Common myeloid progenitor, CD34-positive (primary cell): ENCODE measurements at regions not wholly inside any gene's neighbourhood (a gene's known extent, or its start where the extent isn't known, plus 50 kb on each side); places are given as distances from the start of the nearest gene placed in this dataset.

ENCODE experiments used
- CTCF ChIA-PET: fragments of 350-600 bp; sonication (Branson Sonifier 250); formaldehyde crosslinking; loops from one replicate; lab custom pipeline; 2021; ENCODE audit warnings: antibody characterized with exemption; lab: Charles Lee
- POLR2A ChIA-PET: fragments of 350-600 bp; sonication (Branson Sonifier 250); formaldehyde crosslinking; loops from one replicate; lab custom pipeline; 2021; ENCODE audit warnings: antibody characterized with exemption; lab: Charles Lee
- DNase-seq, 3 donors: peaks; one replicate each; pipeline versions ENCODE4 v3.0.0 to v3.0.0-alpha.2; 2013
- H3K27ac ChIP-seq, 2 experiments: 1 replicate in 1 of 2; 2 replicates in 1 of 2; pipeline ENCODE4 v1.7.0; 2013; ENCODE audit warnings: inconsistent platforms in 2 of 2, low read length in 2 of 2, mild to moderate bottlenecking in 2 of 2, low read depth in 1 of 2, moderate library complexity in 1 of 2; ENCODE audit not compliant: severe bottlenecking in 2 of 2, insufficient read depth in 1 of 2, poor library complexity in 1 of 2
- H3K27me3 ChIP-seq, 5 experiments: replicated peaks in 2 of 5; 1 replicate in 3 of 5; 2 replicates in 2 of 5; pipeline versions ENCODE4 v1.6.1 to v1.7.0; 2013; ENCODE audit warnings: low read length in 4 of 5, mild to moderate bottlenecking in 2 of 5, moderate library complexity in 2 of 5, inconsistent platforms in 1 of 5; ENCODE audit not compliant: insufficient read depth in 5 of 5, control insufficient read depth in 4 of 5
- H3K36me3 ChIP-seq, 4 experiments: 1 replicate in 2 of 4; 2 replicates in 2 of 4; pipeline versions ENCODE4 v1.6.1 to v1.7.0; 2013; ENCODE audit warnings: low read length in 3 of 4, control low read depth in 1 of 4, mild to moderate bottlenecking in 1 of 4; ENCODE audit not compliant: control insufficient read depth in 4 of 4, insufficient read depth in 4 of 4
- H3K4me1 ChIP-seq, 4 experiments: 1 replicate in 3 of 4; 2 replicates in 1 of 4; pipeline versions ENCODE4 v1.6.1 to v1.7.1; 2013; ENCODE audit warnings: low read length in 3 of 4, mild to moderate bottlenecking in 3 of 4, control low read depth in 1 of 4, inconsistent platforms in 1 of 4, moderate library complexity in 1 of 4; ENCODE audit not compliant: control insufficient read depth in 4 of 4, insufficient read depth in 4 of 4; ENCODE audit errors: control extremely low read depth in 1 of 4
- H3K4me3 ChIP-seq, 7 experiments: 1 replicate in 4 of 7; 2 replicates in 3 of 7; pipeline versions ENCODE4 v1.5.1 to v1.7.0; 2013; ENCODE audit warnings: mild to moderate bottlenecking in 7 of 7, low read length in 6 of 7, moderate library complexity in 6 of 7, inconsistent platforms in 2 of 7, low read depth in 2 of 7, control low read depth in 1 of 7; ENCODE audit not compliant: insufficient read depth in 4 of 7, control insufficient read depth in 1 of 7; ENCODE audit errors: extremely low read depth in 1 of 7
- H3K9me3 ChIP-seq, 5 experiments: 1 replicate in 4 of 5; 2 replicates in 1 of 5; pipeline versions ENCODE4 v1.6.1 to v1.7.1; 2013; ENCODE audit warnings: low read length in 4 of 5, mild to moderate bottlenecking in 2 of 5, inconsistent platforms in 1 of 5, low read depth in 1 of 5, moderate library complexity in 1 of 5; ENCODE audit not compliant: control insufficient read depth in 4 of 5, insufficient read depth in 2 of 5; ENCODE audit errors: control extremely low read depth in 1 of 5
- whole genome bisulfite sequencing: methylation state at CpG from one replicate; pipeline ENCODE4 v1.1.5; 2013; ENCODE audit not compliant: insufficient coverage; 5-methylcytosine and 5-hydroxymethylcytosine counted together

GRCh38 chr3:118207271-118207670, 827.4 kb downstream of the IGSF11 start:
- Histone ChIP-seq H3K4me3 (no peak overlapping the region), H3K9me3 (no peaks in the 10 kb centered on the region), H3K4me1 (no peaks in the 10 kb centered on the region), H3K27ac (no peak overlapping the region), H3K36me3 (no peaks in the 10 kb centered on the region), H3K27me3 (no peaks in the 10 kb centered on the region)
- CTCF ChIA-PET = no interaction called here
- POLR2A ChIA-PET = no interaction called here
- DNase-seq = no peak
- 88% methylated on average over 3 of the region's 3 CpGs for WGBS

GRCh38 chr3:118208642-118209041, 826.0 kb downstream of the IGSF11 start:
- H3K27me3 ChIP-seq = no peaks in the 10 kb centered on the region
- no CpG with 5 or more reads among the region's 2 CpGs for WGBS
- CTCF ChIA-PET = no interaction called here

GRCh38 chr3:118213892-118214291, 820.8 kb downstream of the IGSF11 start:
- H3K27ac ChIP-seq = no peak overlapping the region
- POLR2A ChIA-PET = no interaction called here

More at GRCh38 chr3:118208642-118209041, 826.0 kb downstream of the IGSF11 start:
- no peaks in the 10 kb centered on the region for H3K36me3 ChIP-seq
- no peaks in the 10 kb centered on the region for H3K4me1 ChIP-seq
- no peak overlapping the region for H3K27ac ChIP-seq
- POLR2A ChIA-PET = no interaction called here
- no peak overlapping the region for H3K4me3 ChIP-seq
- DNase-seq = no peak
- H3K9me3 ChIP-seq = no peaks in the 10 kb centered on the region

GRCh38 chr3:118226206-118226605, 808.4 kb downstream of the IGSF11 start:
- Histone ChIP-seq H3K27me3 (no peaks in the 10 kb centered on the region), H3K27ac (no peak overlapping the region), H3K4me1 (no peaks in the 10 kb centered on the region), H3K36me3 (no peaks in the 10 kb centered on the region), H3K9me3 (peaks cover 0 to under 1% (median 0%) of the 10 kb centered on the region in 5 experiments), H3K4me3 (no peak overlapping the region)
- DNase-seq = no peak
- ChIA-PET CTCF (no interaction called here), POLR2A (no interaction called here)
- WGBS = 60% methylated on average over 1 of the region's 3 CpGs

More at GRCh38 chr3:118213892-118214291, 820.8 kb downstream of the IGSF11 start:
- DNase-seq = no peak
- Histone ChIP-seq H3K9me3 (peaks cover 0 to 3% (median 0%) of the 10 kb centered on the region in 5 experiments), H3K4me1 (no peaks in the 10 kb centered on the region), H3K4me3 (no peak overlapping the region), H3K27me3 (no peaks in the 10 kb centered on the region), H3K36me3 (no peaks in the 10 kb centered on the region)
- CTCF ChIA-PET = no interaction called here

- DNase-seq = no peak
- ChIA-PET CTCF (no interaction called here), POLR2A (no interaction called here)
- Histone ChIP-seq H3K4me1 (no peaks in the 10 kb centered on the region), H3K27ac (no peak overlapping the region), H3K36me3 (no peaks in the 10 kb centered on the region), H3K9me3 (no peaks in the 10 kb centered on the region), H3K4me3 (no peak overlapping the region), H3K27me3 (no peaks in the 10 kb centered on the region)
- WGBS = 100% methylated on average over 1 of the region's 2 CpGs
Observed at GRCh38 chr3:118227191-118227590, 807.5 kb downstream of the IGSF11 start.

GRCh38 chr3:118228151-118228550, 806.5 kb downstream of the IGSF11 start:
- Histone ChIP-seq H3K4me1 (no peaks in the 10 kb centered on the region), H3K27ac (no peak overlapping the region), H3K9me3 (no peaks in the 10 kb centered on the region), H3K4me3 (no peak overlapping the region), H3K27me3 (no peaks in the 10 kb centered on the region), H3K36me3 (no peaks in the 10 kb centered on the region)
- WGBS = 11% methylated on average over 1 of the region's 1 CpG
- POLR2A ChIA-PET = no interaction called here
- DNase-seq = no peak
- CTCF ChIA-PET = no interaction called here

GRCh38 chr3:118229196-118229595, 805.5 kb downstream of the IGSF11 start:
- Histone ChIP-seq H3K27ac (no peak overlapping the region), H3K9me3 (no peaks in the 10 kb centered on the region), H3K4me1 (no peaks in the 10 kb centered on the region), H3K27me3 (no peaks in the 10 kb centered on the region), H3K4me3 (no peak overlapping the region), H3K36me3 (no peaks in the 10 kb centered on the region)
- ChIA-PET POLR2A (no interaction called here), CTCF (no interaction called here)
- no CpG with 5 or more reads among the region's 1 CpG for WGBS
- DNase-seq = no peak
